A549 (cell line): ENCODE measurements at regions not wholly inside any gene's neighbourhood (a gene's known extent, or its start where the extent isn't known, plus 50 kb on each side); places are given as distances from the start of the nearest gene placed in this dataset.

ENCODE experiments used
- CBX2 ChIP-seq: fragments of 200-600 bp; sonication (generic); IDR thresholded peaks from 2 replicates; pipeline ENCODE4 v1.6.1; 2016; ENCODE audit warnings: low read depth, mild to moderate bottlenecking, borderline replicate concordance
- JUN ChIP-seq, 2 experiments: fragments of >200 bp; sonication (Bioruptor Twin); formaldehyde crosslinking; IDR thresholded peaks; 2 replicates in 1 of 2; 3 replicates in 1 of 2; pipeline ENCODE4 v1.6.1; 2016 to 2017
- POLR2A ChIP-seq: IDR thresholded peaks from 2 replicates; pipeline ENCODE4 v1.6.1; 2012; ENCODE audit warnings: mild to moderate bottlenecking, low read length
- POLR2AphosphoS2 ChIP-seq: conservative IDR thresholded peaks from 2 replicates; pipeline ENCODE4 v1.6.1; 2012; ENCODE audit warnings: low read length, improper control_type of control experiment, inconsistent platforms
- RNF2 ChIP-seq: fragments of 200-600 bp; sonication (generic); IDR thresholded peaks from 2 replicates; pipeline ENCODE4 v1.6.1; 2016; ENCODE audit warnings: low read depth, mild to moderate bottlenecking, antibody characterized with exemption, moderate library complexity, borderline replicate concordance
- TF ChIP-seq, protein P1 (sequence below): fragments of >200 bp; sonication (Bioruptor Twin); formaldehyde crosslinking; IDR thresholded peaks from 3 replicates; pipeline ENCODE4 v1.5.1; 2016
- TF ChIP-seq, protein P2 (sequence below): fragments of 450-650 bp; IDR thresholded peaks from 2 replicates; pipeline ENCODE4 v1.6.1; 2014; ENCODE audit warnings: antibody characterized with exemption
- TF ChIP-seq, protein P3 (sequence below): fragments of 200-600 bp; sonication (generic); IDR thresholded peaks from 2 replicates; pipeline ENCODE4 v1.6.1; 2016; ENCODE audit warnings: antibody characterized with exemption, mild to moderate bottlenecking, moderate library complexity

DNA sequence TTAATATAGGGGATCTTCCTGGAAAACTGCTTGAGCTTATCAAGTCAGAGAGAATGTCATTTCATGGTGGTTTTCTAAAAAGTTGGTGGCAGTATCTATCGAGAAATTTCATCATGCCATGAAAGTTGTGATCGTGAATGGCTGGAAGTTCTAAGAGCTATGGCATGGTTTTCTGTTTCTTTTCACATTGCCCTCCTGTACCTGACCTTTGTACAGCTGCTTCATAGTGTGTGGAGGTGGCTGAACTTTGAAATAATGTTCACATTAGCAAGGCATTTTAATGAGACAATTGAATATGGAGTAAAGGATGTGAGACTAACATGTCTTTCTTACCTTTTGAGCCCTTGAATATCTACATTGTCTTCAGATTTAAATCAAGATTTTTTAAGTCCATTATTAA, 278.2 kb upstream of the ID4 start:
- TF ChIP-seq JUN (IDR thresholded peaks at IDR 0.05) (no peak), POLR2A (no peak), POLR2AphosphoS2 (no peak), RNF2 (no peak), CBX2 (no peak)
- TF ChIP-seq, protein P1, sequence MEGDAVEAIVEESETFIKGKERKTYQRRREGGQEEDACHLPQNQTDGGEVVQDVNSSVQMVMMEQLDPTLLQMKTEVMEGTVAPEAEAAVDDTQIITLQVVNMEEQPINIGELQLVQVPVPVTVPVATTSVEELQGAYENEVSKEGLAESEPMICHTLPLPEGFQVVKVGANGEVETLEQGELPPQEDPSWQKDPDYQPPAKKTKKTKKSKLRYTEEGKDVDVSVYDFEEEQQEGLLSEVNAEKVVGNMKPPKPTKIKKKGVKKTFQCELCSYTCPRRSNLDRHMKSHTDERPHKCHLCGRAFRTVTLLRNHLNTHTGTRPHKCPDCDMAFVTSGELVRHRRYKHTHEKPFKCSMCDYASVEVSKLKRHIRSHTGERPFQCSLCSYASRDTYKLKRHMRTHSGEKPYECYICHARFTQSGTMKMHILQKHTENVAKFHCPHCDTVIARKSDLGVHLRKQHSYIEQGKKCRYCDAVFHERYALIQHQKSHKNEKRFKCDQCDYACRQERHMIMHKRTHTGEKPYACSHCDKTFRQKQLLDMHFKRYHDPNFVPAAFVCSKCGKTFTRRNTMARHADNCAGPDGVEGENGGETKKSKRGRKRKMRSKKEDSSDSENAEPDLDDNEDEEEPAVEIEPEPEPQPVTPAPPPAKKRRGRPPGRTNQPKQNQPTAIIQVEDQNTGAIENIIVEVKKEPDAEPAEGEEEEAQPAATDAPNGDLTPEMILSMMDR: no peak
- TF ChIP-seq, protein P2, sequence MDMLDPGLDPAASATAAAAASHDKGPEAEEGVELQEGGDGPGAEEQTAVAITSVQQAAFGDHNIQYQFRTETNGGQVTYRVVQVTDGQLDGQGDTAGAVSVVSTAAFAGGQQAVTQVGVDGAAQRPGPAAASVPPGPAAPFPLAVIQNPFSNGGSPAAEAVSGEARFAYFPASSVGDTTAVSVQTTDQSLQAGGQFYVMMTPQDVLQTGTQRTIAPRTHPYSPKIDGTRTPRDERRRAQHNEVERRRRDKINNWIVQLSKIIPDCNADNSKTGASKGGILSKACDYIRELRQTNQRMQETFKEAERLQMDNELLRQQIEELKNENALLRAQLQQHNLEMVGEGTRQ: no peak
- TF ChIP-seq, protein P3, sequence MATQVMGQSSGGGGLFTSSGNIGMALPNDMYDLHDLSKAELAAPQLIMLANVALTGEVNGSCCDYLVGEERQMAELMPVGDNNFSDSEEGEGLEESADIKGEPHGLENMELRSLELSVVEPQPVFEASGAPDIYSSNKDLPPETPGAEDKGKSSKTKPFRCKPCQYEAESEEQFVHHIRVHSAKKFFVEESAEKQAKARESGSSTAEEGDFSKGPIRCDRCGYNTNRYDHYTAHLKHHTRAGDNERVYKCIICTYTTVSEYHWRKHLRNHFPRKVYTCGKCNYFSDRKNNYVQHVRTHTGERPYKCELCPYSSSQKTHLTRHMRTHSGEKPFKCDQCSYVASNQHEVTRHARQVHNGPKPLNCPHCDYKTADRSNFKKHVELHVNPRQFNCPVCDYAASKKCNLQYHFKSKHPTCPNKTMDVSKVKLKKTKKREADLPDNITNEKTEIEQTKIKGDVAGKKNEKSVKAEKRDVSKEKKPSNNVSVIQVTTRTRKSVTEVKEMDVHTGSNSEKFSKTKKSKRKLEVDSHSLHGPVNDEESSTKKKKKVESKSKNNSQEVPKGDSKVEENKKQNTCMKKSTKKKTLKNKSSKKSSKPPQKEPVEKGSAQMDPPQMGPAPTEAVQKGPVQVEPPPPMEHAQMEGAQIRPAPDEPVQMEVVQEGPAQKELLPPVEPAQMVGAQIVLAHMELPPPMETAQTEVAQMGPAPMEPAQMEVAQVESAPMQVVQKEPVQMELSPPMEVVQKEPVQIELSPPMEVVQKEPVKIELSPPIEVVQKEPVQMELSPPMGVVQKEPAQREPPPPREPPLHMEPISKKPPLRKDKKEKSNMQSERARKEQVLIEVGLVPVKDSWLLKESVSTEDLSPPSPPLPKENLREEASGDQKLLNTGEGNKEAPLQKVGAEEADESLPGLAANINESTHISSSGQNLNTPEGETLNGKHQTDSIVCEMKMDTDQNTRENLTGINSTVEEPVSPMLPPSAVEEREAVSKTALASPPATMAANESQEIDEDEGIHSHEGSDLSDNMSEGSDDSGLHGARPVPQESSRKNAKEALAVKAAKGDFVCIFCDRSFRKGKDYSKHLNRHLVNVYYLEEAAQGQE: no peak
